HG03066 (cell line): ENCODE measurements at regions not wholly inside any gene's neighbourhood (a gene's known extent, or its start where the extent isn't known, plus 50 kb on each side); places are given as distances from the start of the nearest gene placed in this dataset.

Experiments used
- ATAC-seq: cut with Tn5 transposase; IDR thresholded peaks from one replicate; pipeline ENCODE4 v1.9.1; 2021; ENCODE audit warnings: low read depth; ENCODE audit not compliant: unreplicated experiment

- ATAC-seq, result no peak
Measured at GRCh38 chr3:177979703-177980102, 556.5 kb upstream of the KCNMB2 start.

- no peak for ATAC-seq
Measured at GRCh38 chr3:177981576-177981975, 554.7 kb upstream of the KCNMB2 start.

- no peak for ATAC-seq
Measured at GRCh38 chr3:177982034-177982433, 554.2 kb upstream of the KCNMB2 start.

DNA sequence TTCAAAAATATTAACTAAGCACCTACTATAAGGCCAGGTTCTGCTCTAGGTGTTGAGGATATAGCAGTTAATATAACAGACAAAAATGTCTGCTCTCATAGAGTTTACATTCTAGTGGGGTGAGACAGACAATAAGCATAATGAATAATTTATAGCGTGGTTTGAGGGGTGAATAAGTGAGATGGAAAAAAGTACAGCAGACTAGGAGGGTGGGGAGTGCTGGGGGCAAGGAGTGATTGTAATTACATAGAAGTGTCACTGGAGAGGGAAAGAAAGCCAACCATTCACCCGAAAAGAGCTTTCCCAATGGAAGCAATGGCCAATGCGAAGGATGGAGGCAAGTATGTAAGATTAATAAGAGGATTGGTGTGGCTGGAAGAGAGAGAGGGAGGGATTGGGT, 552.9 kb upstream of the KCNMB2 start:
- ATAC-seq, result no peak

DNA sequence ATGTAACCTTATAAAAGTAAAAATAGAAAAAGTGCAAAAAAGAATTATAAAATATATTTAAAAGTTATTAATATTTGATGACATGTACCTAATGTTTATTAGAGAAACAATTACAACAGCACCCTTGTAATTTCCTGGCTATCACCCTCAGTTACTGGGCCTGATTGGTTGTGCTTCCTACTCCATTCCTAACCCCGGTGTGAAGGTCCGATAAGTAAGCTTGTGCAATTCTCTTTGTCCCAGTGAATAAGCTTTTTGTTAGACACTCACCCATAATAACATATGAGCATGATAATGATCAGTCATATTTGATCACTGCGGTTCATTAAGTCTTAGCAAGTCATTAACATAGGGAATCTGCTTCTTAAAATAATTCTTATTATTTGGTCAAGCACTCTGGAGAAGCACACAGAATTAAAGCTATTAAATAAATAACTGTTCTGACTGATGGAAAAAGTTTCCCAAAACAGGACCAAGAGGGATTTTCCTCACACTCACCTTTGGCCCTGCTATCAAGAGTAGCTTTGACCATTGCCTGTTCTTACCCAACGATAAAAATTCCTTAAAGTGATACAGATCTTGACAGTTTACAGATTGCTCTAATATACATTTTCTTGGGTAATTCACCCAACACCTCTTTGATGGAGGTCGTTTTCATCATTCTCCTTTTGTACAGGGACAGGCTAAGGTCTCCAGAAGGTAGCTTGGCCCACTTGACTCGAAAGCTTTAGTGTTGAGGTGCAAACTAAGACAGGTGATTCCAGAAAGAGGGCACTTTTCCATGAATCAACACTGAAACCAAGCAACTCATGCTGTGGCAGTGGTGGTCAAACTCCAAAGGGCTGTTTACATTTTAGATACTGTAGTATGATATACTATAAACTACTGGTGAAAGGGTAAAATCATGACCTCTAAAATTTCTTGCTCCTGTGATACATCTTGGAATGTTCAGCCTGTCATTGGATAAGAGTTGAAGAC, 543.0 kb upstream of the KCNMB2 start:
- no peak for ATAC-seq

- no peak for ATAC-seq
Measured at GRCh38 chr3:177994976-177995375, 541.3 kb upstream of the KCNMB2 start.

GRCh38 chr3:177995381-177996085, 540.7 kb upstream of the KCNMB2 start:
- ATAC-seq, result no peak

GRCh38 chr3:178001670-178002101, 534.5 kb upstream of the KCNMB2 start:
- peak; percentile 77 for ATAC-seq

GRCh38 chr3:178002113-178002512, 534.1 kb upstream of the KCNMB2 start:
- ATAC-seq, result no peak

- ATAC-seq, result no peak
Measured at GRCh38 chr3:178003756-178004155, 532.5 kb upstream of the KCNMB2 start.

DNA sequence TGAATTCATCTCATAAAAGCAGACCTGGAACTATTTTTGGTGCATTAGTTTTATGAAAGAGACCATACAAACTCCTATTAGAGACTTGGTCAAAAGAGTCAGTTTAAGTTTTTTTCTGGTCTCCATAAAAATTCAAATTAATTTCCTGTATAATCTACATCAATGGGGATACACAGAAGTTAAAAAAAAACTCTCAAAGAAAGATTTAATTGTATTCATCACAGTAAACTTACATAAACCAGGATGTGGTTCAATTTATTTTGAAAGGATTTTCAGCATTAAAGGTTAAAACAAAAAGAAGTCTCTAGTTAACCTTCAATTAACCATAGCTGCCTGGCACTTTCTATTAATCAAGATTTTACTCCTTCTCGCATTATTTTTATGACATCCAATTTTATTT, 530.3 kb upstream of the KCNMB2 start:
- no peak for ATAC-seq

GRCh38 chr3:178010306-178010705, 525.9 kb upstream of the KCNMB2 start:
- no peak for ATAC-seq

DNA sequence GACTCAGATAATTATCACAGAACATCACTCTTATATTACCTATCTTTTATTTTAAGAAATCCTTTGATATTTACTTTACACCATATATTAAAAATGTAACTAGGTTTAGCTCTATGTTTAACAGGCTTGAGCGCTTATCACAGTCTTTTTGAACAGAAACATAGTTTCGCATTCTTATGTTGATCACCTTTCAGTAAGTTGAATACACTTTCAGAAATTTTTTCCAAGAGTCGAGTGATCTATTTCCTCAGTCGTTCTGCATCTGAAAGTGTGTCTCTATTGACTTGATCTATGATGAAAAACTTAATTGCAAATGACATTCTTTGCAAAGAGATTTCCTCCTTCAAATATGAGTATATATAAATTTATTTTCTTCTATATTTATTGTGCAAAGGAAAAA, 516.6 kb upstream of the KCNMB2 start:
- ATAC-seq, result no peak

GRCh38 chr3:178022599-178022998, 513.6 kb upstream of the KCNMB2 start:
- no peak for ATAC-seq

GRCh38 chr3:178028933-178029332, 507.3 kb upstream of the KCNMB2 start:
- no peak for ATAC-seq

- no peak for ATAC-seq
Measured at GRCh38 chr3:178036451-178037144, 499.6 kb upstream of the KCNMB2 start.

GRCh38 chr3:178041931-178042330, 494.3 kb upstream of the KCNMB2 start:
- ATAC-seq, result no peak

DNA sequence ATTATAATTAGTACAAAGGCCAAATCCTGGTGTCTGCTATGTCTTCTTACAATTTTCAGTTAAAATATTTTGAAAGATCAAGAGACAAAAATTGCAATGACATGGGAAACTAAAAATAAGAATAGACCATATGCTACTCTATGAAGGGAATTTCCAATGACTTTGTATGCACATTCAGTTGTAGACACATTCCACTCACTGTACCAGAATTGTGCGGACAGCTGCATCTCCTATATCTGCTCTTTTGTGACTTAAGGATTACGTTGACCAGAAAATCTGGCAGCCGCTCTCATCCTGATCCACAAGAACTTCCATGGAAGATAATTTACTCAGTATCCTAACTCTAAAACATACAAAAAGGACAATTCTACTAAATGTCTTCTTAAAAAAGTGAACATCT, 493.9 kb upstream of the KCNMB2 start:
- no peak for ATAC-seq

GRCh38 chr3:178043084-178043483, 493.2 kb upstream of the KCNMB2 start:
- ATAC-seq, result no peak

DNA sequence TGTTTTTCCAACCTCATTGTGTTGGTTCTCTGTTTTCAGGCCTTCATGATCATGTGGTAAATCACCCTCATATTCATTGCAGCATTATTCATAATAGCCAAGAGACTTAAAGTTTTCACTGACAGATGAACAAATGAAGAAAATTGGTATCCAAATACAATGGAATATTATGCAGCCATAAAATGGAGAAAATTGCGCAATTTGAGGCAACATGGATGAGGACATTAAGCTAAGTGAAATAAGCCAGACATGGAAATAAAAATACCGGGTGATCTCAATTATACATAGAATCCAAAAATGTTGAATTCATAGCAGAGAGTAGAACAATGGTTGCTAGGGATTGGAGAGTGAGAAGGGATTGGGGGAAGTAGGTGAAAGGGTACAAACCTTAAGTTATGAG, 491.9 kb upstream of the KCNMB2 start:
- no peak for ATAC-seq

GRCh38 chr3:178047496-178047895, 488.7 kb upstream of the KCNMB2 start:
- no peak for ATAC-seq
